Karpas-422 (cell line): ENCODE measurements at regions not wholly inside any gene's neighbourhood (a gene's known extent, or its start where the extent isn't known, plus 50 kb on each side); places are given as distances from the start of the nearest gene placed in this dataset.

Experiments used
- DNase-seq: peaks from one replicate; pipeline ENCODE4 v3.0.0-alpha.2; 2015
- H2AFZ ChIP-seq: fragments of 200-600 bp; sonication (generic); 2 replicates; pipeline ENCODE4 v1.6.1; 2014; ENCODE audit warnings: antibody characterized with exemption, low read length, mixed read lengths
- H3K27ac ChIP-seq: fragments of 200-600 bp; sonication (generic); 2 replicates; pipeline ENCODE4 v1.5.1; 2014; ENCODE audit warnings: mild to moderate bottlenecking, low read length, moderate library complexity
- H3K27me3 ChIP-seq: fragments of 200-600 bp; sonication (generic); 2 replicates; pipeline ENCODE4 v1.6.1; 2014; ENCODE audit warnings: low read length, mixed read lengths
- H3K36me3 ChIP-seq: fragments of 200-600 bp; sonication (generic); 2 replicates; pipeline ENCODE4 v1.6.1; 2014; ENCODE audit warnings: low read length, mixed read lengths; ENCODE audit not compliant: insufficient read depth
- H3K4me1 ChIP-seq: fragments of 200-600 bp; sonication (generic); 2 replicates; pipeline ENCODE4 v1.6.1; 2014; ENCODE audit warnings: mild to moderate bottlenecking, low read length, mixed read lengths
- H3K4me2 ChIP-seq: fragments of 200-600 bp; sonication (generic); 2 replicates; pipeline ENCODE4 v1.6.1; 2014; ENCODE audit warnings: low read length, low read depth, mild to moderate bottlenecking; ENCODE audit not compliant: poor library complexity, severe bottlenecking
- H3K4me3 ChIP-seq: fragments of 200-600 bp; sonication (generic); 2 replicates; pipeline ENCODE4 v1.5.1; 2014; ENCODE audit warnings: mild to moderate bottlenecking, antibody characterized with exemption, low read length, mixed read lengths
- H3K79me2 ChIP-seq: fragments of 200-600 bp; sonication (generic); 2 replicates; pipeline ENCODE4 v1.6.1; 2014; ENCODE audit warnings: mild to moderate bottlenecking, low read length, mixed read lengths
- H3K9ac ChIP-seq: fragments of 200-600 bp; sonication (generic); 2 replicates; pipeline ENCODE4 v1.6.0; 2014; ENCODE audit warnings: low read length
- H3K9me2 ChIP-seq: fragments of 200-600 bp; sonication (generic), shearing (Covaris generic); replicated peaks from 2 replicates; pipeline ENCODE4 v1.6.0; 2014; ENCODE audit warnings: mild to moderate bottlenecking, low read length, moderate library complexity; ENCODE audit not compliant: insufficient read depth
- H3K9me3 ChIP-seq: fragments of 300-700, 200-600 bp; sonication (generic); 2 replicates; pipeline ENCODE4 v1.6.1; 2014; ENCODE audit warnings: low read length, mixed read lengths
- H4K20me1 ChIP-seq: fragments of 200-600 bp; sonication (generic); 2 replicates; pipeline ENCODE4 v1.6.1; 2014; ENCODE audit warnings: mild to moderate bottlenecking, antibody characterized with exemption, low read length, low read depth; ENCODE audit not compliant: insufficient read depth

DNA sequence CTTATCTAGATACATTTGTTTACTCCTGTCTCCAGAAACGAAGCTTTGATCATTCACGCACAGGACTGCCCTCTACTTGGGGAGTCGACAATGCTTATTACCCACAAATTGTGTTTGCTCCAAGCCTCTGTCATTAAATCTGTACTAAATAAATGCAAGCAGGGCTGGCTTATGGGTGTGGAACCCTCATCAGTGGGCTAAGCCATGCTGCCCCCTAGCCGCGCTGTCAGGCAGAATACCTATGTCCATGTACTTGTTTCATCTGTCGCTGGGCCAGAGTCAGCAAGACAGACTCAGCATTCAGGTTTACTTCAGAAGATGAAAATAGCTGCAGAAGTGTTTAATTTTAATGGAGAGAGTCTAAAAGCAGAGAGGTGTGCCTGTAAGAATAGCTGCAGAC lies 110.0 kb upstream of the PRR20A start:
- H2AFZ ChIP-seq = no peak overlapping the region
- H3K4me3 ChIP-seq = no peak overlapping the region
- no peak overlapping the region for H3K27ac ChIP-seq
- H3K4me1 ChIP-seq = no peaks in the 10 kb centered on the region
- no peaks in the 10 kb centered on the region for H3K36me3 ChIP-seq
- no peaks in the 10 kb centered on the region for H3K9me2 ChIP-seq
- H4K20me1 ChIP-seq = no peaks in the 10 kb centered on the region
- peaks cover 40% of the 10 kb centered on the region for H3K9me3 ChIP-seq
- DNase-seq = no peak
- no peak overlapping the region for H3K9ac ChIP-seq
- no peak overlapping the region for H3K4me2 ChIP-seq
- no peaks in the 10 kb centered on the region for H3K79me2 ChIP-seq
- no peaks in the 10 kb centered on the region for H3K27me3 ChIP-seq

- H3K27me3 ChIP-seq = no peaks in the 10 kb centered on the region
- no peak overlapping the region for H3K9ac ChIP-seq
- DNase-seq = no peak
- no peaks in the 10 kb centered on the region for H3K79me2 ChIP-seq
- H4K20me1 ChIP-seq = no peaks in the 10 kb centered on the region
- H3K36me3 ChIP-seq = no peaks in the 10 kb centered on the region
- no peaks in the 10 kb centered on the region for H3K9me2 ChIP-seq
- H3K4me1 ChIP-seq = no peaks in the 10 kb centered on the region
- H3K4me2 ChIP-seq = no peak overlapping the region
- H3K27ac ChIP-seq = no peak overlapping the region
- H3K4me3 ChIP-seq = no peak overlapping the region
- H2AFZ ChIP-seq = no peak overlapping the region
- H3K9me3 ChIP-seq = peaks cover 24% of the 10 kb centered on the region
Observed at GRCh38 chr13:57036290-57036689, 104.4 kb upstream of the PRR20A start.

- H3K4me2 ChIP-seq = no peak overlapping the region
- H3K9me3 ChIP-seq = peaks cover 12% of the 10 kb centered on the region
- H3K27ac ChIP-seq = no peak overlapping the region
- no peak overlapping the region for H3K4me3 ChIP-seq
- H3K79me2 ChIP-seq = no peaks in the 10 kb centered on the region
- no peak overlapping the region for H3K9ac ChIP-seq
- no peaks in the 10 kb centered on the region for H3K27me3 ChIP-seq
- H4K20me1 ChIP-seq = no peaks in the 10 kb centered on the region
- H3K36me3 ChIP-seq = no peaks in the 10 kb centered on the region
- no peaks in the 10 kb centered on the region for H3K4me1 ChIP-seq
- no peak for DNase-seq
- H3K9me2 ChIP-seq = no peaks in the 10 kb centered on the region
- H2AFZ ChIP-seq = no peak overlapping the region
Observed at GRCh38 chr13:57044910-57045309, 95.8 kb upstream of the PRR20A start.

- DNase-seq = no peak
- H3K79me2 ChIP-seq = no peaks in the 10 kb centered on the region
- no peak overlapping the region for H3K4me3 ChIP-seq
- H2AFZ ChIP-seq = no peak overlapping the region
- H3K9me2 ChIP-seq = no peaks in the 10 kb centered on the region
- no peak overlapping the region for H3K9ac ChIP-seq
- peaks cover 16% of the 10 kb centered on the region for H3K9me3 ChIP-seq
- no peaks in the 10 kb centered on the region for H3K36me3 ChIP-seq
- no peaks in the 10 kb centered on the region for H3K4me1 ChIP-seq
- no peak overlapping the region for H3K27ac ChIP-seq
- H4K20me1 ChIP-seq = no peaks in the 10 kb centered on the region
- no peak overlapping the region for H3K4me2 ChIP-seq
- H3K27me3 ChIP-seq = no peaks in the 10 kb centered on the region
Observed at GRCh38 chr13:57045826-57046546, 94.7 kb upstream of the PRR20A start.

DNA sequence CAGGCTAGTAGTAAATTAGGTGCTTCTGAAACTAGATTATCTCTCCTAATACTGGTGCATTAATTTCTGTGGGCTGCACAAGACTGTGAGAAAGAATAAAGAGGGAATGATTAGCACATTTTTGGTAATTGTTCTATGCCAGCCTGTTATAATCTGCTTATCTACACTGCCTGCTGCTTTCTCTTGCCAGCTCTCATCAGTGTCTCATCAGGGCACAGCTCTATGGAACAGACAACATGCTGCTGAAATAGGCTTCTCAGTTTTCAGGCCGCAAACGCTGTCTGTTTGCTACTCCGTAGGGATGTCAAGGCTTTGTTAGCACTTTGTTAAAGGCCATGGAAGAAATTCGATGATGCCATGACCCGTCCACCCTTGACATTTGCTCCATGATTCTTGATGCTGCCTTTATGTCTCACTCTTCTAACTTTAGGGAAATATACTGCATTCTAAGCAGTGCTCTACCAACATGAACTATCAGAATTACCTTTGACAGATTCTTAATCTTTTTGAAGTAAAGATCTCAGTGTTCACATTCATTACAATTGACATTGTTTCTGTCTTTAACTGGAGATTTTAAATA lies 84.0 kb upstream of the PRR20A start:
- no peak overlapping the region for H3K9ac ChIP-seq
- H2AFZ ChIP-seq = no peak overlapping the region
- no peaks in the 10 kb centered on the region for H3K4me1 ChIP-seq
- H3K4me2 ChIP-seq = no peak overlapping the region
- H3K36me3 ChIP-seq = no peaks in the 10 kb centered on the region
- H3K79me2 ChIP-seq = no peaks in the 10 kb centered on the region
- no peaks in the 10 kb centered on the region for H3K27me3 ChIP-seq
- no peak overlapping the region for H3K27ac ChIP-seq
- peaks cover 36% of the 10 kb centered on the region for H3K9me3 ChIP-seq
- peak overlapping the region; percentile 9; the same call in 1 of the 2 replicates for H3K4me3 ChIP-seq
- DNase-seq = no peak
- no peaks in the 10 kb centered on the region for H3K9me2 ChIP-seq
- H4K20me1 ChIP-seq = no peaks in the 10 kb centered on the region

- no peak overlapping the region for H3K27ac ChIP-seq
- no peak overlapping the region for H2AFZ ChIP-seq
- H3K36me3 ChIP-seq = no peaks in the 10 kb centered on the region
- no peak overlapping the region for H3K4me2 ChIP-seq
- no peak overlapping the region for H3K4me3 ChIP-seq
- peaks cover 33% of the 10 kb centered on the region; the same call in 1 of the 2 replicates for H3K9me3 ChIP-seq
- no peaks in the 10 kb centered on the region for H3K27me3 ChIP-seq
- H3K79me2 ChIP-seq = no peaks in the 10 kb centered on the region
- no peaks in the 10 kb centered on the region for H4K20me1 ChIP-seq
- no peaks in the 10 kb centered on the region for H3K4me1 ChIP-seq
- H3K9me2 ChIP-seq = no peaks in the 10 kb centered on the region
- H3K9ac ChIP-seq = no peak overlapping the region
- no peak for DNase-seq
Observed at GRCh38 chr13:57063007-57063406, 77.7 kb upstream of the PRR20A start.

DNA sequence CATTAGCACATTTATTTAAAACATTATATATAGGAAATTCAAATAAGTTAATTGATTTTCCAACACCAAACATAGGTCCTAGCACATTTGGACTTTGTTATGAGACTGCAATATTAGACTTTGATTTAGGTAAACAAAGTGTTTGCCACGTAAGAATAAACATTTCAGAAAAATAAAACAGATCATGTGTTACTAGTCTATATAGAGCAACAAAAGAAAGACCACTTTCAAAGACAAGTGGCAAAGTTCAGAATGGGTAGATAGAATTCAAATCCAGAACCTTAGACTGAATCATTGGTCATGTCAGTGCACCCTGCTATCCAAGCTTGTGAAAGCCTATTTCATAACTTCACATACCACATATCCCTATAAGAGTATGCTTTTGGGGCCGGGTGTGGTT lies 66.7 kb upstream of the PRR20A start:
- Histone ChIP-seq H3K4me3 (no peak overlapping the region), H3K36me3 (no peaks in the 10 kb centered on the region), H3K79me2 (no peaks in the 10 kb centered on the region), H3K9me3 (peaks cover 32% of the 10 kb centered on the region), H3K27me3 (no peaks in the 10 kb centered on the region), H3K9ac (no peak overlapping the region), H3K4me1 (no peaks in the 10 kb centered on the region), H2AFZ (no peak overlapping the region), H4K20me1 (no peaks in the 10 kb centered on the region), H3K4me2 (no peak overlapping the region), H3K9me2 (no peaks in the 10 kb centered on the region), H3K27ac (no peak overlapping the region)
- DNase-seq = no peak

GRCh38 chr13:57075588-57075987 lies 65.1 kb upstream of the PRR20A start:
- no peak for DNase-seq
- no peak overlapping the region for H3K27ac ChIP-seq
- H4K20me1 ChIP-seq = no peaks in the 10 kb centered on the region
- no peak overlapping the region for H2AFZ ChIP-seq
- H3K9ac ChIP-seq = no peak overlapping the region
- no peaks in the 10 kb centered on the region for H3K79me2 ChIP-seq
- H3K36me3 ChIP-seq = no peaks in the 10 kb centered on the region
- H3K4me2 ChIP-seq = no peak overlapping the region
- H3K4me1 ChIP-seq = no peaks in the 10 kb centered on the region
- H3K4me3 ChIP-seq = no peak overlapping the region
- peaks cover 27% of the 10 kb centered on the region for H3K9me3 ChIP-seq
- no peaks in the 10 kb centered on the region for H3K27me3 ChIP-seq
- no peaks in the 10 kb centered on the region for H3K9me2 ChIP-seq
